T-cell (primary cell): ENCODE measurements at regions not wholly inside any gene's neighbourhood (a gene's known extent, or its start where the extent isn't known, plus 50 kb on each side); places are given as distances from the start of the nearest gene placed in this dataset.

Experiments used
- ATAC-seq, 4 experiments: fragments of 200-7000 bp in 3 of 4; fragments of 150-1000 bp in 1 of 4; cut with Tn5 transposase; replicated peaks in 1 of 4; 1 replicate in 3 of 4; 2 replicates in 1 of 4; pipeline ENCODE4 v1.10.0; 2021; ENCODE audit warnings: moderate library complexity in 3 of 4, mild to moderate bottlenecking in 2 of 4, moderate number of reproducible peaks in 1 of 4
- CTCF ChIA-PET, 2 donors: fragments of 300-600 bp; sonication (Branson Sonifier 250); formaldehyde crosslinking; loops; one replicate each; lab custom pipeline; 2022; ENCODE audit warnings: antibody characterized with exemption in 2 of 2; lab: Charles Lee
- POLR2A ChIA-PET, 2 donors: fragments of 300-600 bp; sonication (Branson Sonifier 250); formaldehyde crosslinking; loops; one replicate each; lab custom pipeline; 2022; ENCODE audit warnings: antibody characterized with exemption in 2 of 2; lab: Charles Lee
- DNase-seq, 35 experiments: peaks; one replicate each; pipeline versions ENCODE4 v3.0.0 to v3.0.0-alpha.2; 2013 to 2023
- H3K27ac ChIP-seq: one replicate; pipeline ENCODE4 v1.5.1; 2013; ENCODE audit warnings: low read length
- H3K27me3 ChIP-seq, 2 experiments: replicated peaks in 1 of 2; 1 replicate in 1 of 2; 2 replicates in 1 of 2; pipeline versions ENCODE4 v1.6.1 to v1.7.0; 2013; ENCODE audit warnings: low read length in 1 of 2, mixed read lengths in 1 of 2; ENCODE audit not compliant: control insufficient read depth in 2 of 2, insufficient read depth in 2 of 2; ENCODE audit errors: extremely low read depth in 1 of 2
- H3K36me3 ChIP-seq, 2 donors: 1 replicate in 1 of 2; 2 replicates in 1 of 2; pipeline versions ENCODE4 v1.6.1 to v1.7.0; 2013; ENCODE audit warnings: low read length in 1 of 2; ENCODE audit not compliant: control insufficient read depth in 2 of 2, insufficient read depth in 1 of 2; ENCODE audit errors: extremely low read depth in 1 of 2
- H3K4me1 ChIP-seq, 2 experiments: 1 replicate in 1 of 2; 2 replicates in 1 of 2; pipeline versions ENCODE4 v1.6.1 to v1.7.0; 2013; ENCODE audit warnings: low read length in 2 of 2, mixed read lengths in 1 of 2; ENCODE audit not compliant: insufficient read depth in 2 of 2, control insufficient read depth in 1 of 2; ENCODE audit errors: extremely low read depth in 1 of 2
- H3K4me3 ChIP-seq, 2 donors: 1 replicate in 1 of 2; 2 replicates in 1 of 2; pipeline versions ENCODE4 v1.5.1 to v1.7.0; 2013; ENCODE audit warnings: mild to moderate bottlenecking in 2 of 2, low read length in 1 of 2, moderate library complexity in 1 of 2; ENCODE audit not compliant: control insufficient read depth in 1 of 2; ENCODE audit errors: extremely low read depth in 1 of 2
- H3K9me3 ChIP-seq: 2 replicates; pipeline ENCODE4 v1.7.0; 2013
- H3K27ac Mint-ChIP-seq, 2 donors: one replicate each; pipeline ENCODE4 v1.8.0; 2020 to 2021; ENCODE audit warnings: mild to moderate bottlenecking in 2 of 2, mixed read lengths in 2 of 2
- H3K27me3 Mint-ChIP-seq, 2 donors: one replicate each; pipeline ENCODE4 v1.8.0; 2021 to 2022; ENCODE audit warnings: mixed read lengths in 2 of 2
- H3K36me3 Mint-ChIP-seq: one replicate; pipeline ENCODE4 v1.8.0; 2021; ENCODE audit warnings: mixed read lengths
- H3K4me1 Mint-ChIP-seq, 3 donors: one replicate each; pipeline ENCODE4 v1.8.0; 2020 to 2022; ENCODE audit warnings: mixed read lengths in 3 of 3, mild to moderate bottlenecking in 1 of 3
- H3K4me3 Mint-ChIP-seq, 3 donors: one replicate each; pipeline ENCODE4 v1.8.0; 2020 to 2022; ENCODE audit warnings: mild to moderate bottlenecking in 3 of 3, mixed read lengths in 3 of 3, moderate library complexity in 3 of 3
- H3K9me3 Mint-ChIP-seq, 3 donors: one replicate each; pipeline ENCODE4 v1.8.0; 2020 to 2022; ENCODE audit warnings: mixed read lengths in 3 of 3
- WGBS: methylation state at CpG from one replicate; pipeline ENCODE4 v1.1.5; 2013; ENCODE audit warnings: missing lambda C conversion rate; ENCODE audit not compliant: insufficient coverage; 5-methylcytosine and 5-hydroxymethylcytosine counted together

DNA sequence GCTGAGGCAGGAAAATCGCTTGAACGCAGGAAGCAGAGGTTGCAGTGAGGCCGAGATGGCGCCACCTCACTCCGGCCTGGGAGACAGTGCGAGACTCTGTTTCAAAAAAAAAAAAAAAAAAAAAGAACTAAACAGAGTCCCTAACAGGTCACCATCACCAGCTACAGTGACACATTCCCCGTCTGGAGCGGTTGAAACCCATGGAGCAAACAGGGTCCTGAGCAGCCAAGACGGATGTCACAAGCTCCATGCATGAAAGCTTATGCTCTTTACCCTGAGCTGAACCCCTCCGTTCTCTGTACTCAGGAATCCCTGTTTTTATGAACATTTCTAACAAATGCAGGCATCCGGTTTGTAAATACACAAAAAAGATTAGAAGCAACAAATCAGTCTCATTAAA, 55.9 kb upstream of the LAPTM4A start:
- Histone ChIP-seq H3K9me3 (no peaks in the 10 kb centered on the region), H3K36me3 (no peaks in the 10 kb centered on the region), H3K27ac (no peak overlapping the region), H3K27me3 (peaks cover 0 to 45% of the 10 kb centered on the region in 2 experiments), H3K4me1 (peaks cover 0 to 5% of the 10 kb centered on the region in 2 experiments), H3K4me3 (no peak overlapping the region)
- ChIA-PET CTCF (interaction anchor here (0.6 to 2.0 kb wide), 3 partner anchors 92 to 1671 kb away, joined by 3 to 11 read pairs (median 3); no protein-coding TSS in a partner anchor), POLR2A (no interaction called here)
- Mint-ChIP-seq H3K9me3 (peaks cover 0 to 4% (median 0%) of the 10 kb centered on the region in 3 donors), H3K27me3 (peaks cover 15 to 54% of the 10 kb centered on the region in 2 donors), H3K27ac (no peak overlapping the region), H3K36me3 (peaks cover 4% of the 10 kb centered on the region), H3K4me3 (no peak overlapping the region), H3K4me1 (peaks cover 0 to 9% (median 2%) of the 10 kb centered on the region in 3 donors)
- ATAC-seq = no peak
- WGBS = 100% methylated on average over 6 of the region's 11 CpGs
- no peak for DNase-seq

DNA sequence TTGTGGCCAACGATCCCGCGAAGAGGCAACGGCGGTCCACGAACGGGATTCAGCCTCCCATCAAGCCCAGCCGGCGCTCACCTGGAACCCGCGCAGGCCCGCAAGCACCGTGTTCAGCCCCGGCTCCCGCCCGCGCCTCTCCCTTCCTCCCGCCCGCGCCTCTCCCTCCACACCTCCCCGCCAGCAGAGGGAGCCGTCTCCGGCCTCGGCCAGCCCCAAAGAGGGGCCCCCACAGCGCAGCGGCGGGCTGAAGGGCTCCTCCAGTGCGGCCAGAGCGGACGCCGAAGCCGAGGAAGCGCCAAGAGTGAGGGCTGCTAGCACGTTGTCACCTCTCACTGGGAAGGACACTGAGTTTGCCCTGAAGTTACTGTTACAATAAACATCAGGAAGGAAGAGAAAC, 55.3 kb upstream of the LAPTM4A start:
- H3K4me3 ChIP-seq = no peak overlapping the region
- no peaks in the 10 kb centered on the region for H3K36me3 ChIP-seq
- H3K4me3 Mint-ChIP-seq = peak overlapping the region; percentile 51 to 62 (median 54)
- peaks cover 0 to 9% (median 2%) of the 10 kb centered on the region in 3 donors for H3K4me1 Mint-ChIP-seq
- H3K4me1 ChIP-seq = peaks cover 0 to 5% of the 10 kb centered on the region in 2 experiments
- ChIA-PET POLR2A (no interaction called here), CTCF (interaction anchor here (0.7 to 1.2 kb wide), 2 partner anchors 91 to 1670 kb away, joined by 3 read pairs; no protein-coding TSS in a partner anchor)
- WGBS = 47% methylated on average over 34 of the region's 34 CpGs
- H3K27ac Mint-ChIP-seq = no peak overlapping the region
- peaks cover 4% of the 10 kb centered on the region for H3K36me3 Mint-ChIP-seq
- no peaks in the 10 kb centered on the region for H3K9me3 ChIP-seq
- H3K27ac ChIP-seq = no peak overlapping the region
- H3K27me3 ChIP-seq = peaks cover 0 to 45% of the 10 kb centered on the region in 2 experiments
- peak in 18 of 35 experiments; percentile 3 to 38 (median 20) for DNase-seq
- H3K27me3 Mint-ChIP-seq = peaks cover 15 to 57% of the 10 kb centered on the region in 2 donors
- H3K9me3 Mint-ChIP-seq = peaks cover 0 to 10% (median 0%) of the 10 kb centered on the region in 3 donors
- peak in 2 of 4 experiments; percentile 26 to 33 for ATAC-seq

DNA sequence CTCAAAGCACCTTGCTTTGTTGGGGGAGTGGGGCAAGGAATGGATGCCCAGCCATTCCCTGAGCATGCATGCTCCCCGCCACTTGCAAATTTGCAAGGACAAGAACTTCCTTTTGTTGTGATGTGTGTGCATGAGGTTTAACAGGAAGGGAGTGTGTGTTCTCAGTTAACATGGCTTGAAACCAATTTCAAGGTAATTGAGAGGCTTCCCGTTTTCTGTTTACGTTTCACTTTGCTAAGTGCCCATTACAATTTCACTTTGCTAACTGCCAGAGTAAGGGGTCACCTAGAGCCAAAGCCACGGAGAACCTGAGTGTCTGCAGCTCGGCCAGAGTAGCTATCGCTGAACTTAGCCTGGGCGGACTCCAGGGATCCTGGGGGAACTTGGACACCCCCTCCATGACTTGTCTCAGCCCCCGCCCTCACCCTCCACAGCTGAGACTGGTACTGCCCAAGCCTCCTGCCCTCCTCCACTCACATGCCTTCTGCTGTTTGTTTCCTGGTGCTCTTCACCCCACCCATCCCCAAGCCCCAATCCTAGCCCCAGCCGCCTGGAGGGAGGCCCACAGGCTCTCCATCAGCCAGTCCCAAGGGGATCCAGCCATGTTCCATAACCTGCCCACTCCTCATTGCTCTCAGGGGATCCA, 53.6 kb upstream of the LAPTM4A start:
- CTCF ChIA-PET = interaction anchor here in 1 of 2 donors (0.9 kb wide), 1 partner anchor 90 kb away, joined by 3 read pairs; no protein-coding TSS in a partner anchor
- H3K27ac Mint-ChIP-seq = no peak overlapping the region
- 72% methylated on average over 9 of the region's 9 CpGs for WGBS
- Histone ChIP-seq H3K4me1 (peaks cover 0 to 5% of the 10 kb centered on the region in 2 experiments), H3K27ac (no peak overlapping the region), H3K9me3 (no peaks in the 10 kb centered on the region), H3K27me3 (peaks cover 0 to 33% of the 10 kb centered on the region in 2 experiments), H3K36me3 (no peaks in the 10 kb centered on the region), H3K4me3 (no peak overlapping the region)
- POLR2A ChIA-PET = no interaction called here
- peaks cover 0 to 10% (median 0%) of the 10 kb centered on the region in 3 donors for H3K9me3 Mint-ChIP-seq
- no peak overlapping the region for H3K4me3 Mint-ChIP-seq
- DNase-seq (no peak), ATAC-seq (no peak)
- peaks cover 4% of the 10 kb centered on the region for H3K36me3 Mint-ChIP-seq
- peaks cover 15 to 51% of the 10 kb centered on the region in 2 donors for H3K27me3 Mint-ChIP-seq
- H3K4me1 Mint-ChIP-seq = peaks cover 0 to 9% (median 2%) of the 10 kb centered on the region in 3 donors

DNA sequence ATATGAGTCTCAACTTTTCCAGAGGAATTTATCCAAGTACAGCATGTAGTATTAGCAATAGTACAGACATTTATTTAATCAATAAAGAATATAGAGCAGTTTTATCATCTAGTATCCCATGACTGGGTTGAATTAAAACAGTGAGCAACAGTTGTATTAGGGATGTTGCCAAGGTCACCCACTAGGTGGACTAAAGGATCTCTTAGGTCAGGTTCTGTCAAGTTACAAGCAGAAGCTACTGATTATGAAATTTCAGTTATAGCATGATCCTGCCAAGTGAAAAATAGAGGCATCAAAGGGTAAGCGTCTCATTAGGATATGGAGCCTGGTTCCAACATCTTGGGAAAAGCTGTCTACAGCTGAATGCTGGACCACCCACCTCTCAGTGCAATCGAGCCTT, 52.1 kb upstream of the LAPTM4A start:
- Mint-ChIP-seq H3K27me3 (peaks cover 12 to 40% of the 10 kb centered on the region in 2 donors), H3K9me3 (peaks cover 0 to 10% (median 0%) of the 10 kb centered on the region in 3 donors), H3K4me3 (no peak overlapping the region), H3K36me3 (peaks cover 4% of the 10 kb centered on the region), H3K27ac (no peak overlapping the region), H3K4me1 (peaks cover 0 to 9% (median 2%) of the 10 kb centered on the region in 3 donors)
- ATAC-seq (no peak), DNase-seq (no peak)
- no peak overlapping the region for H3K27ac ChIP-seq
- POLR2A ChIA-PET = no interaction called here
- no peaks in the 10 kb centered on the region for H3K9me3 ChIP-seq
- 100% methylated on average over 1 of the region's 2 CpGs for WGBS
- H3K27me3 ChIP-seq = peaks cover 0 to 33% of the 10 kb centered on the region in 2 experiments
- no peaks in the 10 kb centered on the region for H3K36me3 ChIP-seq
- H3K4me1 ChIP-seq = peaks cover 0 to 5% of the 10 kb centered on the region in 2 experiments
- CTCF ChIA-PET = interaction anchor here in 1 of 2 donors (1.2 kb wide), 1 partner anchor 148 kb away, joined by 3 read pairs; no protein-coding TSS in a partner anchor
- H3K4me3 ChIP-seq = no peak overlapping the region
